ENCODE measurements at regions not wholly inside any gene's neighbourhood (a gene's known extent, or its start where the extent isn't known, plus 50 kb on each side); places are given as distances from the start of the nearest gene placed in this dataset.

DNA sequence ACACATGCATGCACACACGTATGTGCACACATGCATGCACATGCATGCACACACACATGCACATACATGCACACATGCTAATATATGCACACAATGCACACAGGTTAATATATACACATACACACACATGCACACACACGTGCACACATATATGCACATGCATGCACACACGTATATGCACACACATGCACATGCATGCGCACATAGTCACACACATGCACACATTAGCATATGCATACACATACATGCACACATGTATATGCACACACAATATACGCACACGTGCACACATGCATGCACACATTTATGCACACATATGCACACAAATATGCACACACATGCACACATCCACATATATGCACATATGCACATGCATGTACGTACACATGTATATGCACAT is 506.8 kb downstream of the MATN1 start:
- BruUV-seq (replicated peaks): no TSS peak
- Histone ChIP-seq H4K20me1 (ENCODE audit: insufficient read depth) (no peaks in the 10 kb centered on the region), H3K79me2 (ENCODE audit: insufficient read depth, low read length) (no peaks in the 10 kb centered on the region), H3K9me2 (ENCODE audit: insufficient read depth) (no peaks in the 10 kb centered on the region), H3K4me2 (ENCODE audit: low read length) (no peak overlapping the region), H3K27me3 (ENCODE audit: insufficient read depth, low read length) (peaks cover 35% of the 10 kb centered on the region), H2AFZ (ENCODE audit: low read depth, low read length, poor library complexity, severe bottlenecking) (no peak overlapping the region), H3K9ac (ENCODE audit: low read length) (no peak overlapping the region), H3K4me1 (ENCODE audit: control insufficient read depth in 1 of 2, insufficient read depth in 2 of 2, low read length in 2 of 2) (no peaks in the 10 kb centered on the region), H3K27ac (ENCODE audit: low read depth, low read length) (no peak overlapping the region), H3K9me3 (ENCODE audit: control insufficient read depth in 1 of 2, insufficient read depth in 1 of 2, low read depth in 1 of 2, low read length in 2 of 2) (no peaks in the 10 kb centered on the region), H3K4me3 (replicated peaks in 1 of 2; ENCODE audit: low read depth in 1 of 2, low read length in 2 of 2) (no peak overlapping the region), H3K36me3 (ENCODE audit: control insufficient read depth in 1 of 2, insufficient read depth in 2 of 2, low read length in 2 of 2) (no peaks in the 10 kb centered on the region)
- TF ChIP-seq EZH2 (IDR thresholded peaks at IDR 0.05) (no peak), RAD21 (IDR thresholded peaks at IDR 0.05; ENCODE audit: low read depth) (no peak), POLR2A (IDR thresholded peaks at IDR 0.05; ENCODE audit: borderline replicate concordance, extremely low read depth, insufficient read depth, insufficient read length) (no peak), POLR2AphosphoS5 (IDR thresholded peaks at IDR 0.05; ENCODE audit: low read depth, low read length) (no peak), MAX (IDR thresholded peaks at IDR 0.05) (no peak)
- TF ChIP-seq, protein P1, sequence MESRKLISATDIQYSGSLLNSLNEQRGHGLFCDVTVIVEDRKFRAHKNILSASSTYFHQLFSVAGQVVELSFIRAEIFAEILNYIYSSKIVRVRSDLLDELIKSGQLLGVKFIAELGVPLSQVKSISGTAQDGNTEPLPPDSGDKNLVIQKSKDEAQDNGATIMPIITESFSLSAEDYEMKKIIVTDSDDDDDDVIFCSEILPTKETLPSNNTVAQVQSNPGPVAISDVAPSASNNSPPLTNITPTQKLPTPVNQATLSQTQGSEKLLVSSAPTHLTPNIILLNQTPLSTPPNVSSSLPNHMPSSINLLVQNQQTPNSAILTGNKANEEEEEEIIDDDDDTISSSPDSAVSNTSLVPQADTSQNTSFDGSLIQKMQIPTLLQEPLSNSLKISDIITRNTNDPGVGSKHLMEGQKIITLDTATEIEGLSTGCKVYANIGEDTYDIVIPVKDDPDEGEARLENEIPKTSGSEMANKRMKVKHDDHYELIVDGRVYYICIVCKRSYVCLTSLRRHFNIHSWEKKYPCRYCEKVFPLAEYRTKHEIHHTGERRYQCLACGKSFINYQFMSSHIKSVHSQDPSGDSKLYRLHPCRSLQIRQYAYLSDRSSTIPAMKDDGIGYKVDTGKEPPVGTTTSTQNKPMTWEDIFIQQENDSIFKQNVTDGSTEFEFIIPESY (IDR thresholded peaks at IDR 0.05; ENCODE audit: extremely low read depth, insufficient replicate concordance, low read length): no peak
- TF ChIP-seq, protein P2, sequence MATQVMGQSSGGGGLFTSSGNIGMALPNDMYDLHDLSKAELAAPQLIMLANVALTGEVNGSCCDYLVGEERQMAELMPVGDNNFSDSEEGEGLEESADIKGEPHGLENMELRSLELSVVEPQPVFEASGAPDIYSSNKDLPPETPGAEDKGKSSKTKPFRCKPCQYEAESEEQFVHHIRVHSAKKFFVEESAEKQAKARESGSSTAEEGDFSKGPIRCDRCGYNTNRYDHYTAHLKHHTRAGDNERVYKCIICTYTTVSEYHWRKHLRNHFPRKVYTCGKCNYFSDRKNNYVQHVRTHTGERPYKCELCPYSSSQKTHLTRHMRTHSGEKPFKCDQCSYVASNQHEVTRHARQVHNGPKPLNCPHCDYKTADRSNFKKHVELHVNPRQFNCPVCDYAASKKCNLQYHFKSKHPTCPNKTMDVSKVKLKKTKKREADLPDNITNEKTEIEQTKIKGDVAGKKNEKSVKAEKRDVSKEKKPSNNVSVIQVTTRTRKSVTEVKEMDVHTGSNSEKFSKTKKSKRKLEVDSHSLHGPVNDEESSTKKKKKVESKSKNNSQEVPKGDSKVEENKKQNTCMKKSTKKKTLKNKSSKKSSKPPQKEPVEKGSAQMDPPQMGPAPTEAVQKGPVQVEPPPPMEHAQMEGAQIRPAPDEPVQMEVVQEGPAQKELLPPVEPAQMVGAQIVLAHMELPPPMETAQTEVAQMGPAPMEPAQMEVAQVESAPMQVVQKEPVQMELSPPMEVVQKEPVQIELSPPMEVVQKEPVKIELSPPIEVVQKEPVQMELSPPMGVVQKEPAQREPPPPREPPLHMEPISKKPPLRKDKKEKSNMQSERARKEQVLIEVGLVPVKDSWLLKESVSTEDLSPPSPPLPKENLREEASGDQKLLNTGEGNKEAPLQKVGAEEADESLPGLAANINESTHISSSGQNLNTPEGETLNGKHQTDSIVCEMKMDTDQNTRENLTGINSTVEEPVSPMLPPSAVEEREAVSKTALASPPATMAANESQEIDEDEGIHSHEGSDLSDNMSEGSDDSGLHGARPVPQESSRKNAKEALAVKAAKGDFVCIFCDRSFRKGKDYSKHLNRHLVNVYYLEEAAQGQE (IDR thresholded peaks at IDR 0.05; ENCODE audit: low read depth): no peak
- DNase-seq (ENCODE audit: low read depth, low spot score) (no peak), ATAC-seq (no peak)
- POLR2A ChIA-PET: no interaction called here
- intact Hi-C loops (cut with micrococcal nuclease): no loop called here
- RAD21 ChIA-PET (ENCODE audit: low non-redundant PET in 1 of 2, low total read pairs in 2 of 2, uncharacterized antibody in 2 of 2, unreplicated experiment in 2 of 2): no interaction called here
- CTCF ChIA-PET: no interaction called here

Measured in HCT116 (cell line).